Esophagus squamous epithelium (tissue), 5 donors: ENCODE measurements at regions not wholly inside any gene's neighbourhood (a gene's known extent, or its start where the extent isn't known, plus 50 kb on each side); places are given as distances from the start of the nearest gene placed in this dataset.

ENCODE experiments used
- DNase-seq: peaks from one replicate; lab custom pipeline; 2025; lab: John Stamatoyannopoulos, UW
- H3K27ac ChIP-seq, 4 donors: fragments of 200-600 bp; sonication (generic); one replicate each; pipeline ENCODE4 v1.5.1; 2016 to 2019; ENCODE audit warnings: mild to moderate bottlenecking in 1 of 4
- H3K27me3 ChIP-seq, 4 donors: fragments of 200-600 bp; sonication (generic); 1 replicate in 3 of 4; 2 replicates in 1 of 4; pipeline versions ENCODE4 v1.5.1 to v1.6.0; 2017 to 2021; ENCODE audit warnings: antibody characterized with exemption in 1 of 4
- H3K36me3 ChIP-seq, 3 donors: fragments of 200-600 bp; sonication (generic); one replicate each; pipeline ENCODE4 v1.5.1; 2016 to 2019
- H3K4me1 ChIP-seq, 3 donors: fragments of 200-600 bp; sonication (generic); one replicate each; pipeline ENCODE4 v1.5.1; 2017 to 2019
- H3K4me3 ChIP-seq, 4 donors: fragments of 200-600 bp; sonication (generic); 1 replicate in 3 of 4; 2 replicates in 1 of 4; pipeline ENCODE4 v1.5.1; 2016 to 2019; ENCODE audit warnings: mild to moderate bottlenecking in 2 of 4, moderate library complexity in 1 of 4
- H3K9me3 ChIP-seq, 3 donors: fragments of 200-600 bp; sonication (generic); one replicate each; pipeline ENCODE4 v1.5.1; 2016 to 2019
- POLR2A ChIP-seq, 4 donors: fragments of 450-650 bp; IDR thresholded peaks; one replicate each; pipeline ENCODE4 v1.6.1; 2017; ENCODE audit warnings: antibody characterized with exemption in 4 of 4, mild to moderate bottlenecking in 4 of 4, moderate library complexity in 3 of 4
- WGBS, 2 donors: methylation state at CpG; one replicate each; pipeline ENCODE4 v1.1.5; 2018; 5-methylcytosine and 5-hydroxymethylcytosine counted together
- intact Hi-C: fragments of 100-400 bp; cut with DNase I; formaldehyde crosslinking; loops from one replicate; pipeline ENCODE4 v1.15.0; 2022
- TF ChIP-seq, protein P1 (sequence below), 6 experiments: fragments of 450-650 bp in 4 of 6; fragments of 200-600 bp in 2 of 6; sonication (generic) in 2 of 6; IDR thresholded peaks; one replicate each; pipeline ENCODE4 v1.5.1; 2016 to 2019; ENCODE audit warnings: antibody characterized with exemption in 6 of 6, mild to moderate bottlenecking in 4 of 6, moderate library complexity in 4 of 6
- donor health status: DM: yes; HTN: yes; CAD: no.

DNA sequence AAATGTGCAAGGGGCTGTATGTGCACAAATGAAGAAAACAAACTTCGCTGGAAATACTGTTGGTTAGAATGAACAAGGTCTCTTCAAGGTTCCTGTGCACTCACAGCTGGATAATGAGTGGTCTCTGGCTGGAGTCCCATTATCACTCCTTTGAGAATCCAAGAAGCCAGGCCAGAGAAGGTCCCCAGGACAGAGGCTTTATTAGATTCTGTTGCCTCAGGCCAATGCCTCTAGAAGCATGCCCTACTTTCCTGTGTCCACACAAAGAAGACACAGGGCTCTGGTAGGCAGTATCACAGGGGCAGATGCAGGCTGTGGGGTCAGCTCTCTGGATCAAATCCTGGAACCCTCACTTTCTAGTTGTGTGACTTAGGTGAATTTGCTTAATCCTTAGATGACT is 384.7 kb downstream of the GRIN2B start:
- H3K27me3 ChIP-seq, result no peaks in the 10 kb centered on the region
- H3K27ac ChIP-seq, result no peak overlapping the region
- intact Hi-C loops, result no loop called here
- TF ChIP-seq, protein P1, sequence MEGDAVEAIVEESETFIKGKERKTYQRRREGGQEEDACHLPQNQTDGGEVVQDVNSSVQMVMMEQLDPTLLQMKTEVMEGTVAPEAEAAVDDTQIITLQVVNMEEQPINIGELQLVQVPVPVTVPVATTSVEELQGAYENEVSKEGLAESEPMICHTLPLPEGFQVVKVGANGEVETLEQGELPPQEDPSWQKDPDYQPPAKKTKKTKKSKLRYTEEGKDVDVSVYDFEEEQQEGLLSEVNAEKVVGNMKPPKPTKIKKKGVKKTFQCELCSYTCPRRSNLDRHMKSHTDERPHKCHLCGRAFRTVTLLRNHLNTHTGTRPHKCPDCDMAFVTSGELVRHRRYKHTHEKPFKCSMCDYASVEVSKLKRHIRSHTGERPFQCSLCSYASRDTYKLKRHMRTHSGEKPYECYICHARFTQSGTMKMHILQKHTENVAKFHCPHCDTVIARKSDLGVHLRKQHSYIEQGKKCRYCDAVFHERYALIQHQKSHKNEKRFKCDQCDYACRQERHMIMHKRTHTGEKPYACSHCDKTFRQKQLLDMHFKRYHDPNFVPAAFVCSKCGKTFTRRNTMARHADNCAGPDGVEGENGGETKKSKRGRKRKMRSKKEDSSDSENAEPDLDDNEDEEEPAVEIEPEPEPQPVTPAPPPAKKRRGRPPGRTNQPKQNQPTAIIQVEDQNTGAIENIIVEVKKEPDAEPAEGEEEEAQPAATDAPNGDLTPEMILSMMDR (IDR thresholded peaks at IDR 0.05), result no peak
- TF ChIP-seq POLR2A (IDR thresholded peaks at IDR 0.05), result no peak
- no peak for DNase-seq
- H3K4me3 ChIP-seq, result no peak overlapping the region
- H3K9me3 ChIP-seq, result no peaks in the 10 kb centered on the region
- no peaks in the 10 kb centered on the region for H3K36me3 ChIP-seq
- no peaks in the 10 kb centered on the region for H3K4me1 ChIP-seq
- WGBS, 2 donors, result 38 to 82% methylated on average over 1 of the region's 1 CpG

DNA sequence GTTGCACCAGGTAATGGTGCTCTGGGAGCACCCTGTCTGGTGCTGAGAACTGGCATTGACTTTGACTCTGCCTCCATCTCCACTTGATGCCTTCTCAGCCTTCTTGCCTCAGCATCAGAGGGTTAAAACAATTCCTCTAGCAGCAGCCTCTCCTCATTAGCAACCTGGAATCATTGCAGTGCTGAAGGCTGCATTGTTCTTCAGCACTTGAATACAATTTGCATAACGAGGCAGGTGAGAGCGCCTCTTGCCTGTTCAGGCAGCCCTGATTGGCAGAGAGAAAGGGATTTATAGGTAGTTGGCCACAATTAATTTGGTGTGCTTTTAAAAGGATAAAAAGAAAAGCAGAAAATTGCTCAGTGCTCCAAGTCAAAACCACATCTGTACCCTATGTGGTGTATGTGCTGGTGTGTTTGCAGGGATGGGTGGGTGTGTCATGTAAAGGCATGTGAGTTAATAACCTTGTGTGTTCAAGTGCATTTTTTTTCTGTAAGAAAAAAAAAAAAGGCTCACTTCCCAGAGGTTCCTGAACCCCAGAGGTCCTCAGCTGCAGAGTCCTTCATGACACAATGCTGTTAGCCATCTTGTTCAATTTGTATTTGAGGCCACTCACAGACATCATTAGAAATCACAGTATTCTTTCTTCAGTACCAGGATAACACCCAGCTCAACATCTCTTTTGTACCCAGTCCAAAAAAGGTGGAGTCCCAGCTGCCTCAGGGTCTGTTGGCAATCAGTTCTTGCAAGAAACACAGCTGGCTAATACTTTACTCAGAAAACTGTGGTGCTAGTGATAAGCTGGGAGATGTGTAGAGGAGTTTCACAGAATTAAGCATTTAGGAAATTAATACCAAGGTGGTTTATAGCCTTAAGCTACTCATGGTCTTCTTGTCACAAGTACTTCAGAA is 385.6 kb downstream of the GRIN2B start:
- Histone ChIP-seq H3K4me3 (no peak overlapping the region), H3K9me3 (no peaks in the 10 kb centered on the region), H3K36me3 (no peaks in the 10 kb centered on the region), H3K27ac (no peak overlapping the region), H3K4me1 (no peaks in the 10 kb centered on the region), H3K27me3 (no peaks in the 10 kb centered on the region)
- WGBS, 2 donors, result 45 to 47% methylated on average over 2 of the region's 2 CpGs
- TF ChIP-seq POLR2A (IDR thresholded peaks at IDR 0.05), result no peak
- TF ChIP-seq, protein P1 (IDR thresholded peaks at IDR 0.05), result no peak
- DNase-seq, result no peak
- intact Hi-C loops, result no loop called here

DNA sequence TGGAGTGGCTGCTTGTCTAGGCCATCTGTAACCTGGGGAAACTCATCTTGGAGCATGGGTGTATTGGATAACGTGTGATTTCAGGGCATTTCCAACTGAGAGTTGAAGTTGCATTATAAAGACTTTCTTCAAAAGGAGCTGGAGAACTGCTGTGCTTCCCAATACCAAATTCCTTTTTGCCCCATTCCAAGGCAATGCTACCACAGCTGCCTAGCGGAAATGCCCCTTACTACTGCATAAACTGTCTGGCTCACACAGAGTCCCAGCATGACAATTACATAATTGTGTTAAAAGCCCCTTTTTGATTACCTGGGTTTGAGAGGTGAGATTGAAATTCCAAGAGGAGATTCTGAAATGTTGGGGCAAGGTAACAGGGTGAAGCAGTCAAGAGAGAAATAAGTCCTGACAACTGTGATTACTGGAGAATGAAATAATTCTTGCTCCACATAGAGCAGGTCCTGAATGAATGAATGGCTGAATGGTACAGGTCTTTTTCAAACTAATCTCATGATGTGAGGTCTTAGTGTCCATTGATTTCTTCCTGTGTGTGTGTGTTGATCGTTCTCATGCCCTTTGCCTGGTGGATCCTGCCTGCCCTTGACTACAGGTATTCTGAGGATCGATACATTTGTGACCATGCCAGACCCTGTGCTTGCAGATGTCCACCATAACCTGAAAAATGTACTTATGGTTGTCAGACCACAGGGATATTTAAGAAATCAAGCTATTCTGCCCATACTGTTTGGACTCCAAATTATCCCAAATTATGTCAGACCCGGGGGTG is 386.5 kb downstream of the GRIN2B start:
- TF ChIP-seq, protein P1 (IDR thresholded peaks at IDR 0.05), result no peak
- no peak for TF ChIP-seq POLR2A (IDR thresholded peaks at IDR 0.05)
- no peaks in the 10 kb centered on the region for H3K36me3 ChIP-seq
- no peaks in the 10 kb centered on the region for H3K4me1 ChIP-seq
- intact Hi-C loops, result no loop called here
- no peak for DNase-seq
- H3K4me3 ChIP-seq, result no peak overlapping the region
- no peaks in the 10 kb centered on the region for H3K9me3 ChIP-seq
- H3K27ac ChIP-seq, result no peak overlapping the region
- 65 to 67% methylated on average over 4 of the region's 5 CpGs for WGBS, 2 donors
- H3K27me3 ChIP-seq, result no peaks in the 10 kb centered on the region

DNA sequence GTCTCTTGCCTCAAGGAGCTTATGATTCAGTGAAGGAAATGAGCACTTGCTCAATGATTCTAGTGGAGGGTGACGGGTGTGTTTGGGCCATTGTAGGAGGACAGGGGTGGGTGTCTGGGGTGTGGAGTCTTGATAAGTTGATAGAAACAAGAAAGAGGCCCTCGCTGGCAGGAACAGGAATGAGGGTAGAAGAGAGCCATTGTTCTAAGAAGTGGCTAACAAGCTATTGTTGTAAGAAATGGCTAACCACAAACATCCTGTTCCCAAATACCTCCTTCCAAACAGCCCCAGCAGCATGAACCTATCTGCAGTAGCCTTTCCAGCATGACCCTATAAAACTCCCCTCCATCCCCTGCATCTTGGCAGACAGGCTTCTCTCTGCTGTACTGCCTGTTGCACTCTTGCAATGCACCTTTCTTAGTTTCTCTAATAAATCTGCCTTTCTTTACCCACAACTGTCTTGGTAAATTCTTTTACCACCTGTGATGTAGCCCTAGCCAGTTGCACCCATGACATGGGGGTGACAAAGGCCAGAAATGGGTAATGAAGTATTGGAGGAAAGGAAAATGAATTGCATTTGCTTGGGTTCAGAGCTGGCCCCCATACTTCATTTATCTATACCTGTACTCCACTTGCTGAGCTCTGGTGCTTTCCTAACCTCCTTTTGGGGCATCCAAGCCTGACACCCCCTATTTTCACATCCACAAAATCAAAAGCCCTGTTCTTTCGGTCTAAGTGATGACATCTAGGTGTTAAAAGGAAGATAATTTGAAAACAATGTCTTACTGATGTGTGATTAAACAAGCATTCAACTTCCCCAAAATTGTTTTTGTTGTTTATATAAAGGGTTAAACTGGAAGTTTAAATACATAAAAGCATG is 389.1 kb downstream of the GRIN2B start:
- intact Hi-C loops, result no loop called here
- WGBS, 2 donors, result 62 to 72% methylated on average over 3 of the region's 3 CpGs

More for the DNA sequence above, 389.1 kb downstream of the GRIN2B start:
- Histone ChIP-seq H3K4me3 (no peak overlapping the region), H3K9me3 (no peaks in the 10 kb centered on the region), H3K27ac (no peak overlapping the region), H3K27me3 (no peaks in the 10 kb centered on the region), H3K4me1 (no peaks in the 10 kb centered on the region), H3K36me3 (no peaks in the 10 kb centered on the region)
- DNase-seq, result no peak
- TF ChIP-seq, protein P1 (IDR thresholded peaks at IDR 0.05), result no peak
- no peak for TF ChIP-seq POLR2A (IDR thresholded peaks at IDR 0.05)
